ENCODE measurements at regions not wholly inside any gene's neighbourhood (a gene's known extent, or its start where the extent isn't known, plus 50 kb on each side); places are given as distances from the start of the nearest gene placed in this dataset.

- TF ChIP-seq CTCF (IDR thresholded peaks at IDR 0.05) (no peak), POLR2AphosphoS5 (IDR thresholded peaks at IDR 0.05; ENCODE audit: insufficient read depth in 1 of 2, low read depth in 1 of 2) (no peak)
These were observed 175.5 kb downstream of the AEBP2 start for GRCh38 chr12:19614601-19615383.
